ENCODE measurements at regions not wholly inside any gene's neighbourhood (a gene's known extent, or its start where the extent isn't known, plus 50 kb on each side); places are given as distances from the start of the nearest gene placed in this dataset.

GRCh38 chr13:54317722-54318121 lies 1289.1 kb downstream of the OLFM4 start:
- no peak for TF ChIP-seq CTCF (IDR thresholded peaks at IDR 0.05)
- no peak for TF ChIP-seq KAT7 (CRISPR knock-in tag; IDR thresholded peaks at IDR 0.05; ENCODE audit: borderline replicate concordance)
- TF ChIP-seq NR2C2 (CRISPR knock-in tag; IDR thresholded peaks at IDR 0.05), result no peak
- no peak for TF ChIP-seq ZNF121 (CRISPR knock-in tag; IDR thresholded peaks at IDR 0.05)
